Hepatocyte (in vitro differentiated cells): ENCODE measurements at regions not wholly inside any gene's neighbourhood (a gene's known extent, or its start where the extent isn't known, plus 50 kb on each side); places are given as distances from the start of the nearest gene placed in this dataset. TPM values are rescaled to one million over a fixed set of nuclear protein-coding genes. Genes with fewer than 3 reads are reported as not detected.

Experiments
- DNase-seq: peaks from one replicate; pipeline ENCODE4 v3.0.0-alpha.2; 2016; ENCODE audit warnings: low spot score
- H2AFZ ChIP-seq: fragments of 200-600 bp; sonication (generic); 2 replicates; pipeline ENCODE4 v1.6.0; 2016; ENCODE audit warnings: antibody characterized with exemption, mild to moderate bottlenecking
- H3K27ac ChIP-seq: fragments of 200-600 bp; sonication (generic); 2 replicates; pipeline ENCODE4 v1.5.1; 2016; ENCODE audit warnings: mild to moderate bottlenecking
- H3K27me3 ChIP-seq: fragments of 200-600 bp; sonication (generic); 2 replicates; pipeline ENCODE4 v1.6.1; 2016
- H3K36me3 ChIP-seq: fragments of 200-600 bp; sonication (generic); replicated peaks from 2 replicates; pipeline ENCODE4 v1.5.1; 2016; ENCODE audit warnings: low read depth; ENCODE audit not compliant: insufficient read depth
- H3K4me1 ChIP-seq: fragments of 200-600 bp; sonication (generic); 2 replicates; pipeline ENCODE4 v1.5.1; 2016; ENCODE audit warnings: mild to moderate bottlenecking, moderate library complexity; ENCODE audit not compliant: insufficient read depth
- H3K4me2 ChIP-seq: fragments of 200-600 bp; sonication (generic); 2 replicates; pipeline ENCODE4 v1.6.0; 2016
- H3K4me3 ChIP-seq: fragments of 200-600 bp; sonication (generic); 2 replicates; pipeline ENCODE4 v1.5.1; 2016; ENCODE audit warnings: mild to moderate bottlenecking
- H3K79me2 ChIP-seq: fragments of 200-600 bp; sonication (generic); 2 replicates; pipeline ENCODE4 v1.6.0; 2017; ENCODE audit warnings: mild to moderate bottlenecking
- H3K9me2 ChIP-seq: fragments of 200-600 bp; sonication (generic); replicated peaks from 2 replicates; pipeline ENCODE4 v1.6.0; 2017; ENCODE audit warnings: mild to moderate bottlenecking; ENCODE audit not compliant: insufficient read depth
- H3K9me3 ChIP-seq: fragments of 200-600 bp; sonication (generic); 2 replicates; pipeline ENCODE4 v1.5.1; 2016; ENCODE audit warnings: low read depth, mild to moderate bottlenecking
- H4K20me1 ChIP-seq: fragments of 200-600 bp; sonication (generic); 2 replicates; pipeline ENCODE4 v1.6.0; 2016; ENCODE audit warnings: mild to moderate bottlenecking; ENCODE audit not compliant: insufficient read depth, poor library complexity, severe bottlenecking
- CTCF ChIP-seq: fragments of 200-600 bp; sonication (generic); IDR thresholded peaks from 2 replicates; pipeline ENCODE4 v1.5.1; 2016; ENCODE audit warnings: antibody characterized with exemption, mild to moderate bottlenecking; ENCODE audit not compliant: poor library complexity
- EZH2 ChIP-seq: fragments of 200-600 bp; sonication (generic); IDR thresholded peaks from 2 replicates; pipeline ENCODE4 v1.6.1; 2016; ENCODE audit warnings: antibody characterized with exemption, mild to moderate bottlenecking, borderline replicate concordance
- EZH2phosphoT487 ChIP-seq: fragments of 200-600 bp; sonication (generic); IDR thresholded peaks from one replicate; pipeline ENCODE4 v1.6.1; 2018; ENCODE audit warnings: antibody characterized with exemption, mild to moderate bottlenecking, low read depth, moderate library complexity; ENCODE audit not compliant: unreplicated experiment, severe bottlenecking
- WGBS: methylation state at CpG from one replicate; pipeline ENCODE4 v1.1.6; 2016; ENCODE audit warnings: low lambda C conversion rate; ENCODE audit errors: missing lambda C conversion rate; 5-methylcytosine and 5-hydroxymethylcytosine counted together
- small RNA-seq: library from RNA; depleted of rRNA; stranded (forward); fragments of <200 nt; gene quantifications from one replicate; pipeline ENCODE3, GENCODE V24; 2014

- Histone ChIP-seq H3K9me2 (no peaks in the 10 kb centered on the region), H3K4me2 (no peak overlapping the region), H3K27me3 (no peaks in the 10 kb centered on the region), H3K36me3 (no peaks in the 10 kb centered on the region), H3K79me2 (no peaks in the 10 kb centered on the region), H3K4me3 (no peak overlapping the region), H3K27ac (no peak overlapping the region), H3K4me1 (no peaks in the 10 kb centered on the region), H4K20me1 (no peaks in the 10 kb centered on the region), H2AFZ (no peak overlapping the region), H3K9me3 (no peaks in the 10 kb centered on the region)
- TF ChIP-seq CTCF (no peak), EZH2phosphoT487 (no peak), EZH2 (no peak)
- DNase-seq: no peak
- 57% methylated on average over 3 of the region's 3 CpGs for WGBS
These were observed 57.3 kb upstream of the SPON1 start for GRCh38 chr11:13905137-13905781.

DNA sequence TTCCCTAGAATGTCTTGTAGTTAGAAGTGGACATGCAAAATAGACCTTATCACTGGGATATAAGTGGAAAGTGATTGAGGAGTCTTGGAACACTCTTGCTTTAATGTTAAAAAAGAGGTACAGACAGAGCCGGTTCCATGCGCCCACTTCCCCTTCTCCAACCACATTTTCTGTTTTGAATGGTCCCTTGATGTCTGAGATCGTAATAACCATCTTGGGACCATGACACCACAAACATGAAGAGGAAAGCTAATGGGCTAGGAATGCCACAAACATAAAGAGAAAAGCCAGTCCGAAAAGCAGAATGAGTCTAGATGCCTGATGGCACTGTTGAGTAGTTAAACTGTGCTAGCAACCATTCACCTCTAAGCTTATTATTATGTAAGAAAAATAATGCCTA, 54.8 kb upstream of the SPON1 start:
- H2AFZ ChIP-seq: no peak overlapping the region
- H3K4me3 ChIP-seq: no peak overlapping the region
- no peaks in the 10 kb centered on the region for H3K9me3 ChIP-seq
- no peaks in the 10 kb centered on the region for H3K79me2 ChIP-seq
- H3K27ac ChIP-seq: no peak overlapping the region
- no peaks in the 10 kb centered on the region for H3K9me2 ChIP-seq
- H4K20me1 ChIP-seq: no peaks in the 10 kb centered on the region
- no peaks in the 10 kb centered on the region for H3K36me3 ChIP-seq
- no peak overlapping the region for H3K4me2 ChIP-seq
- no peak for DNase-seq
- TF ChIP-seq CTCF (no peak), EZH2phosphoT487 (no peak), EZH2 (no peak)
- 84% methylated on average over 4 of the region's 4 CpGs for WGBS
- no peaks in the 10 kb centered on the region for H3K27me3 ChIP-seq
- no peaks in the 10 kb centered on the region for H3K4me1 ChIP-seq

DNA sequence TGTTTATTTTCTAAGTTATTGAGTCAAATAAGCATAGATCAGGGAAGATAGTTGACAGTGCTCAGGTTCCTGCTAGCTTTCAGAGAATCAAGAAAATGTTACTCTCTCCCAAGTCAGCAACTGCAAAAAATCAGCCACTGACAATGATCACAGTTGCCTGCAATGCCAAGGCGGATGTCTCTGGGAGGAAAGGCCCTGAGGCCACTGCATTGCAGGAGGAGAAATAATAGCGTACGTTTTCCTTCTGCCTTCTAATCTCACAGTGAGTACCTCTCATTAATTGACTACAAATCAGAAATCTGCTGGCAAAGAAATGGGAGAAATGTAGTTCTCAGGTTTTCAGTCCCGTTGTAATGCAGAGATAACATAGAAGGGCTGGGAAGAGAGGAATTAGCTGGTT, 54.0 kb upstream of the SPON1 start:
- DNase-seq: no peak
- H3K4me3 ChIP-seq: no peak overlapping the region
- H3K4me1 ChIP-seq: no peaks in the 10 kb centered on the region
- no peaks in the 10 kb centered on the region for H3K79me2 ChIP-seq
- no peaks in the 10 kb centered on the region for H3K27me3 ChIP-seq
- no peak overlapping the region for H3K4me2 ChIP-seq
- H3K27ac ChIP-seq: no peak overlapping the region
- H3K9me2 ChIP-seq: no peaks in the 10 kb centered on the region
- H2AFZ ChIP-seq: no peak overlapping the region
- 61% methylated on average over 4 of the region's 4 CpGs for WGBS
- no peaks in the 10 kb centered on the region for H3K9me3 ChIP-seq
- no peaks in the 10 kb centered on the region for H3K36me3 ChIP-seq
- TF ChIP-seq EZH2 (no peak), EZH2phosphoT487 (no peak), CTCF (no peak)
- no peaks in the 10 kb centered on the region for H4K20me1 ChIP-seq

Small RNA genes in the stretch of these regions (small RNA-seq; reads per million reads assigned to genes)
- gene RNA5SP331: not detected
